Heart right ventricle (tissue), 16 donors: ENCODE measurements at regions not wholly inside any gene's neighbourhood (a gene's known extent, or its start where the extent isn't known, plus 50 kb on each side); places are given as distances from the start of the nearest gene placed in this dataset.

Experiments
- ATAC-seq, 8 donors: fragments of 200-7000 bp; cut with Tn5 transposase; one replicate each; pipeline ENCODE4 v1.9.1; 2020; ENCODE audit warnings: mild to moderate bottlenecking in 8 of 8, moderate library complexity in 8 of 8, moderate number of reproducible peaks in 1 of 8
- DNase-seq, 2 donors: peaks; one replicate each; pipeline ENCODE4 v3.0.0-alpha.2; 2020
- H3K27ac ChIP-seq, 10 donors: fragments of 200-600 bp; sonication (generic) in 2 of 10; one replicate each; pipeline versions ENCODE4 v1.5.0 to v1.8.0; 2020 to 2022; ENCODE audit warnings: mild to moderate bottlenecking in 3 of 10
- H3K27me3 ChIP-seq, 7 donors: fragments of 200-600 bp; one replicate each; pipeline ENCODE4 v1.8.0; 2021 to 2022; ENCODE audit warnings: mild to moderate bottlenecking in 2 of 7
- H3K36me3 ChIP-seq, 9 donors: fragments of 200-600 bp; sonication (generic) in 1 of 9; one replicate each; pipeline versions ENCODE4 v1.5.0 to v1.8.0; 2020 to 2022; ENCODE audit warnings: mild to moderate bottlenecking in 2 of 9
- H3K4me1 ChIP-seq, 9 donors: fragments of 200-600 bp; sonication (generic) in 1 of 9; one replicate each; pipeline versions ENCODE4 v1.5.0 to v1.8.0; 2020 to 2022; ENCODE audit warnings: mild to moderate bottlenecking in 4 of 9
- H3K4me3 ChIP-seq, 10 donors: fragments of 200-600 bp; sonication (generic) in 2 of 10; one replicate each; pipeline versions ENCODE4 v1.5.0 to v1.8.0; 2020 to 2022; ENCODE audit warnings: mild to moderate bottlenecking in 7 of 10, moderate library complexity in 2 of 10
- H3K9me3 ChIP-seq, 11 donors: fragments of 200-600 bp in 10 of 11; sonication (generic) in 2 of 11; one replicate each; pipeline versions ENCODE4 v1.5.0 to v1.8.0; 2013 to 2022; ENCODE audit warnings: mild to moderate bottlenecking in 2 of 11, control low read depth in 1 of 11, moderate library complexity in 1 of 11
- whole genome bisulfite sequencing, 2 donors: extraction: QIAGEN DNeasy Blood & Tissue Kit; methylation state at CpG; one replicate each; pipeline ENCODE4 v1.1.7; 2013; ENCODE audit warnings: inconsistent platforms in 1 of 2; 5-methylcytosine and 5-hydroxymethylcytosine counted together
- intact Hi-C, 10 donors: fragments of 100-400 bp; cut with DNase I; formaldehyde crosslinking; loops; one replicate each; pipeline versions ENCODE4 v1.11.1 to v1.14.2; 2022
- TF ChIP-seq, protein P1 (sequence below), 9 donors: fragments of 200-600 bp; sonication (generic) in 2 of 9; IDR thresholded peaks; one replicate each; pipeline versions ENCODE4 v1.5.0 to v1.8.0; 2021 to 2022; ENCODE audit warnings: antibody characterized with exemption in 9 of 9, mild to moderate bottlenecking in 5 of 9, moderate library complexity in 1 of 9
- donor health status: Arrhythmogenic right ventricular cardiomyopathy.
- donor health status: ischemic (EF 13 %, LVEDD 7.1; RV severe dilation, severe dysfunction).
- donor health status: healthy with polysubstance abuse.
- donor health status: DM: no; HTN: yes; CAD: no.
- donor health status: DM: no; HTN: no; CAD: no.
- donor health status: ischemic (EF 25% LVEDD 6.9; RV normal size, moderate dysfunction).
- donor health status: ischemic (EF 25% LVEDD 5.7; RV mildly dilated, moderate dysfunction).
- donor health status: healthy.
- donor health status: DM: yes; HTN: yes; CAD: no.
- donor health status: Ischemic cardiomyopathy.
- donor health status: ischemic (EF 35%, LVEDD 5.7; RV mildly dilated, moderate dysfunction).
- donor health status: nonischemic (EF 11% LVEDD 7.7; RV severe dilation, severe dysfunction).
- donor health status: DM: yes; HTN: yes; CAD: no.
- donor health status: PGD.
- donor health status: ischemic (EF 29% LVEDD 5.4; RV normal size, mild dysfunction).
- donor health status: nonischemic (EF 23%, LVEDD 6.1; RV moderate dilation, normal function).

DNA sequence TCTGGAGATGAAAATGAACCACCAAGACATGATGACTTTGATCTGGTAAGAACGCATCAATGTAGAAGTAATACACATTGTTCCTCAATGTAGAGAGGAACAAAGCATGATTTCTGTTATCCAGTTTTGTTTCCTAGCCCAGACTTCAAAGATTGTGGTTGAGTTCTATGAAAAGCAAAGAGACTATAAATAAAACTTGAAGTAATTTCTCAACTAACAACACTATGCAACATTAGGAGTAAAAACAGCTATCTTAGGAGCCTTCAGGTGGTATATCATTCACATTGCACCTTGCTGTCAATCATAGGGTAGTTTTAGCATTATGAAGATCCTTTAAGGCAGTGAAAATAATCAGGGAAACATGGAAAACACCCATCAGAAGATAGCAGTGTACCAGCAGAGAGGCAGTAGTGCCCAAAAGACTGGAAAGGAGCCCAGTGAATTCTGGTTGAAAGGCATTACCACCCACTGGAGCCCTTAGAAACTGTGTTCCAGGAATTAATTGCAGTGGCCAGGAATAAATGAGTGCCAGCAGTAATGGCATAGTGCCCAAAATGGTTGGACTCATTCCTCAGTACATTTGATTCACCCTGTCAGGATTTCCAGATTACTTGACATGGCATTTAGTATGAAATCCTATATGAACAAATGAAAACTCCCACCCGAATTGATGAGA, 300.7 kb upstream of the CXXC4 start:
- TF ChIP-seq, protein P1, sequence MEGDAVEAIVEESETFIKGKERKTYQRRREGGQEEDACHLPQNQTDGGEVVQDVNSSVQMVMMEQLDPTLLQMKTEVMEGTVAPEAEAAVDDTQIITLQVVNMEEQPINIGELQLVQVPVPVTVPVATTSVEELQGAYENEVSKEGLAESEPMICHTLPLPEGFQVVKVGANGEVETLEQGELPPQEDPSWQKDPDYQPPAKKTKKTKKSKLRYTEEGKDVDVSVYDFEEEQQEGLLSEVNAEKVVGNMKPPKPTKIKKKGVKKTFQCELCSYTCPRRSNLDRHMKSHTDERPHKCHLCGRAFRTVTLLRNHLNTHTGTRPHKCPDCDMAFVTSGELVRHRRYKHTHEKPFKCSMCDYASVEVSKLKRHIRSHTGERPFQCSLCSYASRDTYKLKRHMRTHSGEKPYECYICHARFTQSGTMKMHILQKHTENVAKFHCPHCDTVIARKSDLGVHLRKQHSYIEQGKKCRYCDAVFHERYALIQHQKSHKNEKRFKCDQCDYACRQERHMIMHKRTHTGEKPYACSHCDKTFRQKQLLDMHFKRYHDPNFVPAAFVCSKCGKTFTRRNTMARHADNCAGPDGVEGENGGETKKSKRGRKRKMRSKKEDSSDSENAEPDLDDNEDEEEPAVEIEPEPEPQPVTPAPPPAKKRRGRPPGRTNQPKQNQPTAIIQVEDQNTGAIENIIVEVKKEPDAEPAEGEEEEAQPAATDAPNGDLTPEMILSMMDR (IDR thresholded peaks at IDR 0.05) = no peak
- Histone ChIP-seq H3K27me3 (no peaks in the 10 kb centered on the region), H3K4me1 (no peaks in the 10 kb centered on the region), H3K36me3 (no peaks in the 10 kb centered on the region), H3K27ac (peak overlapping the region in 3 of 10 donors; percentile 27 to 54 (median 43)), H3K4me3 (no peak overlapping the region), H3K9me3 (peaks cover 0 to 8% (median 0%) of the 10 kb centered on the region in 11 donors)
- 37 to 58% methylated on average over 2 of the region's 2 CpGs for WGBS, 2 donors
- ATAC-seq (peak; percentile 43 to 98 (median 92)), DNase-seq (peak in 1 of 2 donors; percentile 42)
- intact Hi-C loops = no loop called here

DNA sequence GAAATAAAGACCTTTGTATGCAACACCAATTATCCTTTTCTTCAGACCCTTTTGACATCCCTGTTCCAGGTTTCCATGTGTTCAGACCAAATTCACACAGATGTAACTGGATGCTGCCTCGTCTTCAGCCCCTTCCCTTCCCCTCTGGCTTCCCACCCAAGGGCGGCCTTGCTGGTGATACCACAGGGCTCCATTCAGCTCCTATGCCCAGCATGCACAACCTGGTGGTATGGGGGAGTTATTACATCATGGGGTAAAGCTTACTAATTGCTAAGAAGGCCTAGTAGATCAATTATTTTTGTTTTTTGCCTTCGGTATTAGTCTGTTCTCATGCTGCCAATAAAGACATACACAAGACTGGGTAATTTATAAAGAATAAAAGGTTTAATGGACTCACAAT, 317.0 kb upstream of the CXXC4 start:
- no peak for DNase-seq
- H3K4me1 ChIP-seq = no peaks in the 10 kb centered on the region
- no peaks in the 10 kb centered on the region for H3K27me3 ChIP-seq
- intact Hi-C loops = no loop called here
- H3K27ac ChIP-seq = no peak overlapping the region
- no peak overlapping the region for H3K4me3 ChIP-seq
- peaks cover 0 to 5% (median 0%) of the 10 kb centered on the region in 11 donors for H3K9me3 ChIP-seq
- no peaks in the 10 kb centered on the region for H3K36me3 ChIP-seq
- TF ChIP-seq, protein P1 (IDR thresholded peaks at IDR 0.05) = no peak
- WGBS, 2 donors = 79 to 92% methylated on average over 3 of the region's 3 CpGs
- no peak for ATAC-seq

DNA sequence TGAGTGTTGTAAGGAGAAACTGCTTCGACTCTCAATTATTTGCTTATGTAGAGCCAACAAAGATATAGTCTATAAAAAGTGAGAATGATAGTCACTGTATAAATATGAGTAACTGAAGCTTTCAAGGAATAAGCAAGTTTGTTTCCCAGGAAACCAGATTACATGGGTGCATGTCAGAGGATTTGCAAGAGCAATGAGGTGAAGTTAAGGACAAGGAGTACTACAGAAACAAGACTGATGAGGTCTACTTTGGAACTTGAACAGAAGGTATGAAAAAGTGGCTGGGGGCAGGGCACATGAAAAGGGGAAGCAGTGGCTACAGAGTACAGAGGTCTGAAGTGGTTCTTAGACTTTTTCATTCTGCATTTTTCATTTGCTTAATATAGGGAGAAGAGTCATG, 321.0 kb upstream of the CXXC4 start:
- 51 to 58% methylated on average over 1 of the region's 1 CpG for WGBS, 2 donors
- no peak overlapping the region for H3K27ac ChIP-seq
- intact Hi-C loops = no loop called here
- H3K36me3 ChIP-seq = no peaks in the 10 kb centered on the region
- no peaks in the 10 kb centered on the region for H3K4me1 ChIP-seq
- H3K27me3 ChIP-seq = no peaks in the 10 kb centered on the region
- no peak overlapping the region for H3K4me3 ChIP-seq
- H3K9me3 ChIP-seq = peaks cover 0 to 5% (median 0%) of the 10 kb centered on the region in 11 donors
- TF ChIP-seq, protein P1 (IDR thresholded peaks at IDR 0.05) = no peak
- DNase-seq = no peak
- no peak for ATAC-seq

DNA sequence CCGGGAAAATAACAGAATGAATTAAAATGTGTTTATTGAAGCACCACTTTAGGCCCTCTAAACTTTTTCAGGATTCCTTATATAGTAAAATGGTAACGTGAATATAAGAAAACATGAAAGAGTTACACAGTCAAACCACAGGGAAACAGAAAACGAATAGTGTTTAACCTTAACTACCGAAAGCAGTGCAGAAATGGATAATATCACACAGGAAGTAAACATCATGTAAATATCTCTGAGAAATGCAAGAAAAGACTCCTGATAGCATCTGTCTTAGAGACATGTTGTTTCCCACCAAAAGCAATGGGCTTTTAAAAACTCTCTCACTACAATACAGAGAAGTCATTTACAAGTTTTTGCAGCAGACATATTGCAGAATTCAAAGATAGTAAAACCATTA, 323.9 kb upstream of the CXXC4 start:
- DNase-seq = no peak

More for the DNA sequence above, 323.9 kb upstream of the CXXC4 start:
- Histone ChIP-seq H3K36me3 (no peaks in the 10 kb centered on the region), H3K27ac (no peak overlapping the region), H3K27me3 (no peaks in the 10 kb centered on the region), H3K4me1 (no peaks in the 10 kb centered on the region), H3K4me3 (no peak overlapping the region), H3K9me3 (peaks cover 0 to 3% (median 0%) of the 10 kb centered on the region in 11 donors)
- intact Hi-C loops = no loop called here
- 70 to 84% methylated on average over 4 of the region's 4 CpGs for WGBS, 2 donors
- TF ChIP-seq, protein P1 (IDR thresholded peaks at IDR 0.05) = no peak
- no peak for ATAC-seq
